Glutamatergic neuron (in vitro differentiated cells): ENCODE measurements at regions not wholly inside any gene's neighbourhood (a gene's known extent, or its start where the extent isn't known, plus 50 kb on each side); places are given as distances from the start of the nearest gene placed in this dataset.
A peak's percentile ranks its signal among the peaks of the same experiment; 100 is the strongest.

Source experiments
- DNase-seq: peaks from one replicate; pipeline ENCODE4 v3.0.0; 2022
- H3K27ac Mint-ChIP-seq: one replicate; pipeline ENCODE4 v1.8.0; 2020; ENCODE audit warnings: mild to moderate bottlenecking, mixed read lengths, inconsistent platforms; ENCODE audit not compliant: unreplicated experiment
- H3K27me3 Mint-ChIP-seq: one replicate; pipeline ENCODE4 v1.8.0; 2020; ENCODE audit warnings: mild to moderate bottlenecking, moderate library complexity, mixed read lengths, inconsistent platforms; ENCODE audit not compliant: unreplicated experiment
- H3K36me3 Mint-ChIP-seq: one replicate; pipeline ENCODE4 v1.8.0; 2020; ENCODE audit warnings: mild to moderate bottlenecking, mixed read lengths, inconsistent platforms; ENCODE audit not compliant: unreplicated experiment
- H3K4me1 Mint-ChIP-seq: one replicate; pipeline ENCODE4 v1.8.0; 2020; ENCODE audit warnings: mild to moderate bottlenecking, low read depth, mixed read lengths, inconsistent platforms; ENCODE audit not compliant: unreplicated experiment
- H3K4me3 Mint-ChIP-seq: one replicate; pipeline ENCODE4 v1.8.0; 2020; ENCODE audit warnings: mild to moderate bottlenecking, mixed read lengths, inconsistent platforms; ENCODE audit not compliant: unreplicated experiment
- H3K9me3 Mint-ChIP-seq: one replicate; pipeline ENCODE4 v1.8.0; 2020; ENCODE audit warnings: mild to moderate bottlenecking, moderate library complexity, mixed read lengths, inconsistent platforms; ENCODE audit not compliant: unreplicated experiment
- TF ChIP-seq, protein P1 (sequence below): fragments of 200-600 bp; sonication (generic); IDR thresholded peaks from one replicate; pipeline ENCODE4 v1.5.0; 2021; ENCODE audit not compliant: partially characterized antibody, unreplicated experiment

DNA sequence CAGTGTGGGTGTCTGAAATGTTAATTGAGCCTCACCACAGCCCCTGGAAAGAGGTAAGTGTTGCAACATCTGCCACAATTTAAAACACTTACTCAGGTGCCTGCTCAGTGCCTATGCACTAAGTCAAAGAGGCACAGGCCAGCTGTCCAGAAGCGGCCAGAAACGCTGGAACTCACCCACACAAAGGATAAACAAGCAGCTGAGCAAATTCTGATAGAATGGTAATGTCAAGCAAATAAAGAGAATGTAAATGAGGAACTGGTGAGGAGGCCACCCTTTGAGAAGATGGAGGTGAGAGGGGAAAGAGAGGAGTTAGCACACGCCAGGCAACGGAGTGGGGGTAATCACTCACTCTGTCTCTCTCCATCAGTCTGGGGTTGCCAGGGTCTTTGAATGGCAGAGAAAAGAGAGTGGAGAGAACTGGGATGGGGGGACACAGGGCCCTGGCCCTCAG is 67.7 kb upstream of the SERP2 start:
- Mint-ChIP-seq H3K27ac (no peak overlapping the region), H3K4me3 (peak overlapping the region; percentile 59), H3K36me3 (no peaks in the 10 kb centered on the region), H3K9me3 (peaks cover 2% of the 10 kb centered on the region), H3K27me3 (peaks cover 5% of the 10 kb centered on the region), H3K4me1 (peaks cover 22% of the 10 kb centered on the region)
- no peak for DNase-seq
- TF ChIP-seq, protein P1, sequence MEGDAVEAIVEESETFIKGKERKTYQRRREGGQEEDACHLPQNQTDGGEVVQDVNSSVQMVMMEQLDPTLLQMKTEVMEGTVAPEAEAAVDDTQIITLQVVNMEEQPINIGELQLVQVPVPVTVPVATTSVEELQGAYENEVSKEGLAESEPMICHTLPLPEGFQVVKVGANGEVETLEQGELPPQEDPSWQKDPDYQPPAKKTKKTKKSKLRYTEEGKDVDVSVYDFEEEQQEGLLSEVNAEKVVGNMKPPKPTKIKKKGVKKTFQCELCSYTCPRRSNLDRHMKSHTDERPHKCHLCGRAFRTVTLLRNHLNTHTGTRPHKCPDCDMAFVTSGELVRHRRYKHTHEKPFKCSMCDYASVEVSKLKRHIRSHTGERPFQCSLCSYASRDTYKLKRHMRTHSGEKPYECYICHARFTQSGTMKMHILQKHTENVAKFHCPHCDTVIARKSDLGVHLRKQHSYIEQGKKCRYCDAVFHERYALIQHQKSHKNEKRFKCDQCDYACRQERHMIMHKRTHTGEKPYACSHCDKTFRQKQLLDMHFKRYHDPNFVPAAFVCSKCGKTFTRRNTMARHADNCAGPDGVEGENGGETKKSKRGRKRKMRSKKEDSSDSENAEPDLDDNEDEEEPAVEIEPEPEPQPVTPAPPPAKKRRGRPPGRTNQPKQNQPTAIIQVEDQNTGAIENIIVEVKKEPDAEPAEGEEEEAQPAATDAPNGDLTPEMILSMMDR: no peak

DNA sequence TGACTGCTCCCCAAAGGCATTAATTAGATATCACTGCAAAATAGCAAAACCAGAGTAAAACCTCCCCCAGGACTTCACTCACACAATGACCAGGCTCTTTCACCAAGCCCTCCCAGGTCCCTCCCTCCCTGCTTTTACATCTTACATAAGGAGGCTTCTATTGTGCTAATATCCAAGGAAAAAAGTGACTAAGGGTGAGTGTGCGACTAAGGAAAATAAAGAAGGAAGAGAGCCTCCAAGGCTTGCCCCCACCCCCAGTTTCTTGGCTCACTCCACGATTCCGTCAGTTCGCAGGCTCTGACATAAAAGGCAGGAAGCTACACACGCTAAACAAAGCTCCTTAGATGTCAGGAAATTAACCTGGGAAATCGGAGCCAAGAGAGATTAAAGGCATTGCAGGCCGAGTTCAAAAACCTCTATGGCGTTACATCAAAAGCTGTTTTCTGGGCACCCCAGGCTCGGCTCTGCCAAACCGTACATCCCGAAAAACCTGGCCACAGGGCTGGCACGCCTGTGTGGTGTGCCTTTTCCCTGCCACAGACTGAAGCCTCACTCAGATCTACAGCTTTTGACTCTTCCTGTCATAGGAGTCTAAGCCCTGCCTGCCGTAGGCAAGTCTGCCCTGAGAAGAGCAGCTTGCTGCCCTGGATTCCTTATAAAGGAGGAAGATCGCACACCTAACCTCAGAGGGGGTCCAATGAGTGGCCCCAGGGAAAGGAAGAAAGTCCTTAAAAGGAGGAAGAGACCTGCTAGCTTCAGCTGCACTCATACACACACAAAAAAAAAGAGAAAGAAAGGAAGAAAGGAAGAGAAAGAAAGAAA is 67.0 kb upstream of the SERP2 start:
- H3K9me3 Mint-ChIP-seq: peaks cover 2% of the 10 kb centered on the region
- H3K4me3 Mint-ChIP-seq: no peak overlapping the region
- H3K4me1 Mint-ChIP-seq: peaks cover 22% of the 10 kb centered on the region
- TF ChIP-seq, protein P1: no peak
- DNase-seq: no peak
- no peak overlapping the region for H3K27ac Mint-ChIP-seq
- H3K27me3 Mint-ChIP-seq: peaks cover 5% of the 10 kb centered on the region
- H3K36me3 Mint-ChIP-seq: no peaks in the 10 kb centered on the region

DNA sequence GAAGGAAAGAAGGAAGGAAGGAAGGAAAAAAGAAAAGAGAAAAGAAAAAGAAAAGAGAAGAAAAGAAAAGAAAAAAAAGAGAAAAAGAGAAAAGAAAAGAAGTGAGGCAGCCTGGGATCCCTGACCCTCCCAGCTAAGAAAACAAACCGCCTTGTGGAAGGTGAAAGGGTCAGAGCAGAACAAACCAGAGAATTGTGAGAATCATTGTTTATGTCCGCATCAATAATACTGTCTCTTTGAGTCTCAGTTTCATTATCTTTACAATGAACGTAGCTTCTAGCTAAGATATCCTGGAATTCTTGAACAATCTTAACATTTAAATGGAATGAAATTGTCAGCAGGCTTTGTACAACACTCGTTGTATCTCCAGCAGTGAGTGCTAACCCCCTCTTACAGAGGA is 66.4 kb upstream of the SERP2 start:
- peaks cover 5% of the 10 kb centered on the region for H3K27me3 Mint-ChIP-seq
- no peak overlapping the region for H3K27ac Mint-ChIP-seq
- no peak for DNase-seq
- peaks cover 22% of the 10 kb centered on the region for H3K4me1 Mint-ChIP-seq
- TF ChIP-seq, protein P1: no peak
- peaks cover 2% of the 10 kb centered on the region for H3K9me3 Mint-ChIP-seq
- H3K4me3 Mint-ChIP-seq: no peak overlapping the region
- no peaks in the 10 kb centered on the region for H3K36me3 Mint-ChIP-seq

DNA sequence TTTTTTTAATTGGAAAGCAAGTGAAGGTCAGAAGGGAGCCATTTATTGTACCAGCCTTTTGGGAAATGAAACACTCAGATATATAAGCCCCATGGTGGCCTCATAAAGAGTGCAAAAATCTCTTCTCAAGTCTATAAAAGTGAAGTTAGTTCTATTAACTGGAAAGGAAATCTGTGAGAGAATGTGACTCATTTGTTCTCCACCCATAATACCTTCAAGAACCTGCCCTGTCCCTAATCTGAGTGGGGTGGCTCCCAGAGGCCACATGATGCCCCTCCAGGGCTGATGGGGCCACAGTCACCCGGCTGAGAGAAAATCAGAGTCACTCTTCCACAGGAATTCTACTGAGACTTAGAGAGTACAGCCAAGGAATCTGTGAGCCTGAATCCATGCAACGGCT is 65.8 kb upstream of the SERP2 start:
- H3K36me3 Mint-ChIP-seq: no peaks in the 10 kb centered on the region

DNA sequence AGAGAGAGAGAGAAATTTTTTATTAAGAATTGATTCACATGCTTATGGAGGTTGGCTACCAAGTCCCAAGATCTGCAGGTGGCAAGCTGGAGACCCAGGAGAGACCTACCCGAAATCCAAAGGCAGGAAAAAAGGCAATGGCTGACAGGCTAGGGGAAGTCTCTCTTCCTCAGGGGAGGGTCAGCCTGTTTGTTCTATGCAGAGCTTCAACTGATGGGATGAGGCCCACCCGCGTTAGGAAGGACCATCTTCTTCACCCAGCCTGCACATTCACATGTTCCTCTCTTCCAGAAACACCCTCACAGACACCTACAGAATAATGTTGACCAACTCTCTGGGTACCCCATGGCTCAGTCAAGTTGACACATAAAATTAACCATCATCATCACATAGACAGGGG is 65.3 kb upstream of the SERP2 start:
- TF ChIP-seq, protein P1: no peak
- Mint-ChIP-seq H3K4me3 (no peak overlapping the region), H3K36me3 (no peaks in the 10 kb centered on the region), H3K4me1 (peaks cover 22% of the 10 kb centered on the region), H3K27ac (no peak overlapping the region), H3K9me3 (peaks cover 2% of the 10 kb centered on the region), H3K27me3 (peaks cover 5% of the 10 kb centered on the region)
- DNase-seq: no peak

More for the DNA sequence above, 65.8 kb upstream of the SERP2 start:
- H3K27ac Mint-ChIP-seq: no peak overlapping the region
- peaks cover 5% of the 10 kb centered on the region for H3K27me3 Mint-ChIP-seq
- DNase-seq: no peak
- peaks cover 22% of the 10 kb centered on the region for H3K4me1 Mint-ChIP-seq
- TF ChIP-seq, protein P1: no peak
- peaks cover 2% of the 10 kb centered on the region for H3K9me3 Mint-ChIP-seq
- no peak overlapping the region for H3K4me3 Mint-ChIP-seq
